Suppressor macrophage treated with lipopolysaccharide for 4 hours (primary cell): ENCODE measurements at regions not wholly inside any gene's neighbourhood (a gene's known extent, or its start where the extent isn't known, plus 50 kb on each side); places are given as distances from the start of the nearest gene placed in this dataset.
"Not testable (repeated sequence)": the region's sequence is repeated elsewhere in the genome, so short reads cannot be mapped to it uniquely, and the experiment has no call there.

Source experiments
- DNase-seq: peaks from one replicate; pipeline ENCODE4 v3.0.0-alpha.2; 2020

DNA sequence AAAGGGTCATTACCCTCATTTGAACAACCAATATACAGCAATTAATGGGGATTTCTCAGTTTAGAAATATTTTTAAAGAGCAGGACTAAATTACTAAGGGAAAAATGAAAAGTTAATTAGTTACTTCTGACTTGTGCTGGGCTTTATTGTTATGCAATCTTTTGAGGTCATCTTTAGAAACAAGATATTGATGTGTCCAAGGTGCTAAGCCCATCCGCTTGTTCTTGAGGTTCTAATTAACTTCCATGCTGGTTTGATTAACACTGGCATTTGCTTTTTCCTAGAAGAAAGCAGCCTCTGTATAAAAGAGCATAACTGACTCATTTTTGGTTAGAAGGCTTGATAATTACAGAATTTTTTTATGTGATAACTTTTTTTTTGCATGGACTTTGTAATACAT is 256.5 kb upstream of the AGTR1 start:
- DNase-seq = no peak

DNA sequence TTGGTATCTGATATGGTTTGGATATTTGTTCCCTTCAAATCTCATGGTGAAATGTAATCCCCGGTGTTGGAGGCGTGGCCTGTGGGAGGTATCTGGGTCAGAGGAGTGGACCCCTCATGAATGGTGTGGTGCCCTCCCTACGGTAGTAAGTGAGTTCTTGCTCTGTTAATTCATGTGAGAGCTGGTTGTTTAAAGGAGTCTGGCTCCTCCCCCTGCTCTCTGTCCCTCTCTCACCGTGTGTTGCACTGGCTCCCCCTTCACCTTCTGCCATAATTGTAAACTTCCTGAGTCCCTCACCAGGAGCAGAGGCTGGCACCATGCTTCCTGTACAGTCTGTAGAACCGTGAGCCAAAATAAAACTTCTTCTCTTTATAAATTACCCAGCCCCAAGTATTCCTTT is 246.9 kb upstream of the AGTR1 start:
- DNase-seq = no peak

DNA sequence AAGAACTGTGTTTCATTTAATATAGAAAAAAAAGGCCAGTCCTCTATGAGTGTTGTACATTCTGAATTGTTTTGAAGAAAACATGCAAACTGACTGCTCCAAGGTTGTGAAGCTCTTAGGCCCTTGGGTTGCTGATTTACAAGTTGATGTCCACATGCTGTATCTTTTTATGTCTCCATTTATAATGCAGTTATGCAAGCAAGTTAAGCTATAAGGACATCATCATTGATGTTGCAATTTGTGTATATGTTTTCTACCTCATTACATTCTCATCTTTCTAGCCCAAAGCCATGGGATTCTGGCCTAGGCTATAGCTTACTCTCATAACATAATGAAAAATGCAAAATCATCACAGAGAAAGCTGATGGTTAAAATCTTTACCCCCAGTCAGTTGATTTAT is 245.7 kb upstream of the AGTR1 start:
- DNase-seq = no peak

DNA sequence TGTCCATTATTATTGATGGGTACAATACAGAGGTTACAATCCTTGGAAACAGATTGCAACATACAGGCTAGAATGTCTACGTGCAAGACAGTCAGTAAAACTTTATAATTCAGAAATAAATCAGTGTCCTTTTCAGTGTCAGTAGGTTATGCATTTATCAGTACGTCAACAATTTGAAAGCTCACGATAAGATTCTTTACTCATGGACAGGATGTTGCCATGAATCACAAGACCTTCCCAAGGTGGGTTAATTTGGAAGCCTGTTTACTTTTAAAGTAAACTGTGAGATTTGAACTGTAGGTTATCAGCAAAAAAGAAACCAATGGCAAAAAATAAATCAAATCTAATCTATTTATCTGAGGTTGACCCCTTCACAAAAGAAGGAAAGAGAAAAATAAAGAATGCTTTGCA is 243.9 kb upstream of the AGTR1 start:
- no peak for DNase-seq

DNA sequence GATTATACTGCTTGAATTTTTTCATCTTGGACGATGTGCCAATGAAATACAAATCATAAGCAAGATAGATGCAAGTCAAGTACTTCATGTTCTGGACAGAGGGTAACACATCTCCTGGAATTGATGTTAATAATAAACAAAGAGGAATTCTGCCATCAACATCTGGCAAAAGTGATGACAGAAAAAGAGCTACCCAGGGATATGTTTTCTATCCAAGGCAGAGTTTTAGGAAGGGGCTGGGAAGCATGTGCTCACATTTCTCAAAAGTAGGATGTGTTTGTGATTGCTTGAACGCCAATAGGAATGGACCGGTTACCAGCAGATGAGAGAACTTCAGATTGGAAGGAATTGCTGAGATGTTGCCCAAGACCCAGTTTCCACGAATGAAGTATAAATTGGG is 242.6 kb upstream of the AGTR1 start:
- DNase-seq = no peak

DNA sequence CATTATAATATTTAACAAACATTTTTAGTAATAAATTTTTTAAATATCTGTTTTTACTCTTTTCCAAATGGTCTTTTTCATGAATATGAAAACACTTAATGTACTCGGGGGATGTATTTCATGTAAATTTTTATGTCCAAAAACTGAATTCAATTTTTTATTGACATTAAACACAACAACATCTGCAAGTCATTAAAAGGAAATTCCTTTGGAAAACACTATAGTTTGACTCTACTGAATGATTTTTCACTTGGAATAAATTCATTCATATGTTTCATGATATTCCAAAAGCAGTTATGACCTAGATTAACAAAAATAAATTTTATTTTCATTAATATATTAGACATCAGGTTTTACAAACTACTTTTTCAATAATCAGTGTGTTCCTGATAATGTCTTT is 239.8 kb upstream of the AGTR1 start:
- DNase-seq = no peak

DNA sequence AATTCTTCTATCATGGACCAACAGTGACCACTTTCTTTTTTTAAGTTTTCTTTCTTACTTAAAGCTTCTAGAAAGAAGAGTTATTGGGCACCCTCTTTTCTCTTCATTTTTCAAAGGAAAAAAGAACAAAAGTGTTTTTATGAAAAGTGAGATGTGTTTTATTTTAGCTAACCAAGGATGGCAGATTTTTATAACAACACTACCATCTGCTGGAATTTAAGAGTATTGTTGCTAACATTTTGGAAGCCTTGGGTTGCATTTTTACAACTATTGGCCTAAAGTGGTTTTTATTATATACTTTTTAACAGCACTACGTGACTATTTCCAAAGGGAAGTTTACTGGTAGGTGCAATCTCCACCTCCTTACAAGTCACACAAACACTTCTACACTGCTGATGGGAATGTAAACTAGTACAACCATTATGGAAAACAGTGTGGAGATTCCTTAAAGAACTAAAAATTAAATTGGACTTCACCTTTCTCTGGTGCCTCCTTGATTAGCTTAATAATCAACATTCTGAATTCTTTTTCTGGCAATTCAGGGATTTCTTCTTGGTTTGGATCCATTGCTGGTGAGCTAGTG is 237.7 kb upstream of the AGTR1 start:
- DNase-seq = peak; percentile 14

DNA sequence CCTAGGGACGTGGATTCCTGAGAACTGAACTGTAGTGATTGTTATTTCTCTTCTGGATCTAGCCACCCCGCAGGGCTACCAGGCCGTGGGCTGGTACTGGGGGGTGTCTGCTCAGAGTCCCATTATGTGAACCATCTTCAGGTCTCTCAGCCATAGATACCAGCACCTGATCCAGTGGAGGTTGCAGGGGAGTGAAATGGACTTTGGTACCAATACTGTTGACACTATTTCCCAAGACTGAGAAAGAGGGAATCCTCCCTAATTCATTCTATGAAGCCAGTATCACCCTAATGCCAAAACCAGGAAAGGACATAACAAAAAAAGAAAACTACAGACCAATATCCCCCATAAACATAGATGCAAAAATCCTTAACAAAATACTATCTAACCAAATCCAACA is 237.0 kb upstream of the AGTR1 start:
- DNase-seq = no peak

DNA sequence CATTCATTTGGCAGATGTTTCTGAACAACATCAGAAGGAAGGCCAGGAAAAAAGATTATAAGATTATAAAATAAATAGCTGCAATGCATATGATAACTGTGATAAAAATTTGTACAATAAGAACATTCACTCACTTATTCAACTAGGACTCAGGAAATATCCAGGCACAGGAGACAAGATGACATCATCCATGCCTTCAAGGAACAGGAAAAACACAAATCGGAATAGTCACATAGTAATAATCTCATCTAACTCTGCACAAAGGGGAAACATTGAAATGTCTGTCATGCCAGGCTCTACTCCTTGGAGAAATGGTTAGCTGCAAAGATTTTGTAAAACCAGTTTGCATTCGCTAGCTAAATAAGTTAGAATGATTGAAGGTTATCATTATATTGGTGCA is 233.5 kb upstream of the AGTR1 start:
- no peak for DNase-seq

DNA sequence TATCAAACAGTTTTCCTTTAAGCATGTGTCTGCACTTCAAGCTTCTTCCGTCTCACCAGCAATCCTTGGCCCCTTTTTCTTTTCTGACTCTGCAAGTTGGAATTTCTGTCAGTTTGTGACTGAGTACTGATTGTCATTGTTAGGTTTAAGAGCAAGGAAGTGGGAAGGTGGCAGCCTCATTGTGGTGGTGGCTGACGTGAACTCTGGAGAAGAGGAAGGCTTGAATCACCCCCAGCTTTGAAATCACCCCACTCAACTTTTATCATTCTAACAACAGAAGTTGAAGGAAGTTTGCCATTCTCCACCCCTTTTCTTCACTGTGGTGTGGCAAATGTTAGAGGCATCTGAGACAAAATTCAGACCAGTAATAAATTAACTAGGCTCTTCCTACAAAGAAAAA is 231.6 kb upstream of the AGTR1 start:
- peak; percentile 18 for DNase-seq

DNA sequence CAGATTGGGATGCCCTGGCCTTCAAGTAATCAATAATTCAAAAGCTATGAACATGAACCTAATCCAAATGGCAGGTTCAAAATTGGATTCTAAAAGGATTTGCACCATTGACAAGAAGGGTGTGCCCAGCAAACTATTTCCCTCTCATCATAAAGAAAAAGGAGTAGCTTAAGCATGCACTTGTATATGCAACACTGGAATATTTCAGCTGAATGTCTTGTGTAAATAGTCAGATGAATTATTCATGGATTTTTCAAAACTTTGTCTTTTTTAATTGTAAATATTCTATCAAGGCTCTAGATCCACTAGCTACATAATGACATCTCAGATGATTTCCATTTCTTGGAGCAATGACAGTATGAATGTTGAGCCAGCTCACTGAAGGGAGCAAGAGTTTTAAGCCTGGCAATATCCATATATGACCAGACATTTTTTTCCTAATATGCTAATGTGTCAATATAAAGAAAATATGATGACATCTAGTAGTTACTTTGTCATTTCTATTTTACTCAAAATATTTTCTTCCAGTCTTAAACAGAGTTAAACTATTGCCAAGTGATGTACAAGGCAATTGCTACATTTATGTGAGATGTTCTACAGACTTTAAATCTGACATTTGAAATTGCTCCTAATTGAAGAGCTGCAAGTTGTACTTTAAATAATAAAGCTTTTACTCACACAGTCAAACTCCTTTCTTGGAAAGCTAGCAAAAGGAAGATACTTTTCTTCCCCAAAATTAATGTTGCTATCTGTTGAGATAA is 230.5 kb upstream of the AGTR1 start:
- no peak for DNase-seq

DNA sequence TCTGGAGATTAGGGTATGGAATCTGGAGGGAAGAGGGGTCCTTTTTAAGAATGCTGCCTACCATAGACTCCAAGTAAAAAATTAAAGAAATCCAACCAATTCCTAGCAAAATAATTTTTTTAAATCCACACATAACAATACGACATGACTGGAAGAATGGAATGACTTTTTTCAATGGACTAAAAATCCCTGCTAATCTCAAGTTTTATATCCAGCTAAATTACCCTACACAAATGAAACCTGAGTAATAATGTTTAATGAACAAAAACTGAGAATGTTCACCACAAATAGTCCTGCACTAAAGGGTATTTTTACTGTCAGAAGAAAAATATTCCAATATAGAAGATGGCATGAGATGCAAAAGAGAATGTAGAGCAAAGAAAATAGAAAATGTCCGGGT is 220.3 kb upstream of the AGTR1 start:
- no peak for DNase-seq

DNA sequence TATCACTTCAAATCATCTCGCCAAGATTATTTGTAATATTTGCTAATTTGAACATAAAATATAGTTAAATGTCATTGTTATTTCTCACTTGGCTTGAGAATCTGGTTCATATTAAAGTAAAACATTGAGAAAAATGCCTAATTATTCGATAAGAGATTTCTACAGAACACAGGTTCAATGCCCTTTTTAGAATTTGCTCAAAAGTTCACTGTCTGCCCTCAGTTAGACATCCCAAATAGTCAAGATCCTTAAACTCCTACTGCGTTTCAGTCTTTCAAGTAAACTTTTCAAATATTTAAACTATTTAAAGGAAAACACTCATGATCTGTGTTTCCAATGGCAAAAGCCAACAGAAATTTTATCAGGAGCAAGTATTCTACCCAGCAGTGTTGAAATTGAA is 204.1 kb upstream of the AGTR1 start:
- no peak for DNase-seq

DNA sequence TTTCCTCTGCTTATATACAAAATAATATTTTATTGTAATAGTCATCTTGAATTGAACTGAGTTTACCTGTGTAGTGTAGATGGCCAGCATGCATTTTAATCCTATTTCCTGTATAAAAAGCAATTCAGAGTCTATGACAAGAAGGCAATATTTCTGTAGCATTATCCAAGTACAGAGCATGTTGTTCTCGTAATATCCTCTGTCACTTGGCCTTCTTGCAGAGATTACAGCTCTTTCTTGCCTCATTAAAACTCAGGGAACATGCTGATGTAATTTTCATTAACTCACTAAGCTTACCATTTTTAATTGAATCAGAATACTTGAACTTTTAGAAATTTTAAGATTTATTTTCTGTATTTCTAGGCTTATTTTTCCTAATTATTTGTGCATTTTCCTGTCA is 203.3 kb upstream of the AGTR1 start:
- no peak for DNase-seq

DNA sequence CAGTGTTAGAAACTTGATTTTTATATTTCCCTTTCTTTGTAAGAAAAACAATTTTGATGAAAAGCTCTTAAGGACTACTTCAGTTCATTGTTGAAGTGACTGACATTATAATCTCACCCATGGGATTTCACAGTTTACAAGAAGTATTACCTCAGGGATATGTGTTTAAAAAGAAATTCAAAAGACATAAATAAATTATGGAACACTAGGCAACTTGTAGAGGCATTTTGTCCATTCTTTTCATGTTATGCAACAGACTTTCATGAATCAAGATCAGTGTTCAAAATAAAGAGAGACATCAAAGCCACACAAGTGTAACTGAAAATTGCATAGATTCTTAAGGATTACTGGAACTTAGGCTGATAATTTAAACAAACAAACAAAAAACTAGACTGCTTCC is 196.8 kb upstream of the AGTR1 start:
- DNase-seq = no peak

DNA sequence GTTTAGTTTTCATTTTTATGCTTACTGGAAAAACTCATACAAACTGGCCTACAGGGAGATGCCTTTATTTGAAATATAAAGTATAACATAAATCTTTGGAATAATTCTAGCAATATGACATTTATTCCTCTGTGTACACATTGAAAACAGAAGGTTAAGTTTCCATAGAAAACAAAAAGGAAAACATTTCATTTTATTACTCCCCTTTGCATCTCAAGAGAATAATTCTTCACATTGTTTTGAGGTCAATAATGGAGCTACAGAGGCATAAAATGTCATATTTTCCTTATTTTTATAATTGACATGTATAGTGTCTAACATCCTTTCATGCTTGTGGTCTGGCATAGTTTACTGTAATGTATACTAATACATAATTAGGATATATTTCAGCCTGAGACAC is 187.6 kb upstream of the AGTR1 start:
- DNase-seq = no peak

DNA sequence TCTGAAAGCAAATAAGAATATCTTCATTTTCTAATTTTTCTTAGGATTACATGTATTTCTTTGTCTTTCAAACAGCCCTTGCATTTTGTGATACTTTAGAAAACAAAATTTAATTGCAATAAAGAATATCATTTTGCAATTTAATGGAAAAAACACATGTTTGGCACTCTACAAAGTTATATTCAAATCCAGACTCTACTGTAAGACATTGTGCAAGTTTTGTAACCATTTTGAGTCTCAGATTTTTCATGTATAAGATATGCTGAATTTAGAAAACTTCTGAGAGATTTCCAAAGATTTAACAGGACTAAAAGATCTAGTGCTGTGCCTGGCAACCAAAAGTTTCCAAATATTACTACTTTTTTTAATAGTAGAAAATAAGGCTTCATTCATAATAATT is 187.1 kb upstream of the AGTR1 start:
- no peak for DNase-seq

DNA sequence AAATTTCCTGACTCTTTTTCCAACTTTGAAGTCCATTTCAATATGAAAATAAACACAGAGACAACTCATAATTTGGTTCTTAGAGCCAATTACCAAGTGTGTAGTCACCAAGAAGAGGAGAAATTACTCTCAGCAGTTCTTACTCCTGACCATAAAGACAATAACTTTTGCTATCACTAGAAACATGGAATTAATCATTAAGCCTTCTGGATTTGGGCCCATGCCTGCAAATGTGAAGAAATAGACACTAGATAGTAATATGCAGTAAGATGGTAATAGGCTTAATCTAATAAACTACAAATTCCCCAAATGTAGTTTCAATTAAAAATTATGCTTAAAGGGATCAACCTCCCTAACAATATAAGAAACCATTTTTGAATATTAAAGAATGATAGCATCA is 185.1 kb upstream of the AGTR1 start:
- DNase-seq = no peak

DNA sequence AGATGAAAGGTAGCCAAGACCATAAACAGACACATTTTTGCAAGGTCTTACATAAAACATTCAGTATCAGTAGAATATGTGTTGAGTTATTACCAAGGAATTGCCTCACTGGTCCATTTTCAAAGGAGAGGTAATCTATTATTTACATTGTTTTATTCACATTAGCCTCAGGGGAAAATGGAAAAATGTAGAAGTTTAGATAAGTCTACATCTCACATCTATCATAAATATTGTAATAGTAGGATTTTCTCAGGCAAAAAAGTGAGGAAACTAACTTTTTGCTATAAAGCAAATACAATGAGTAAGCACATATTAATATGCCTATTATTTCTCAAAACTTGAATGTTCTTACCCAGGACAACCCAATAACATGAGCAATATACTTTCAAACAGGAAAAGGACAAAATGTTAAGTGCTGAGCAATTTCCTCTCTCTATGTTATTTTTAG is 184.6 kb upstream of the AGTR1 start:
- DNase-seq = no peak

DNA sequence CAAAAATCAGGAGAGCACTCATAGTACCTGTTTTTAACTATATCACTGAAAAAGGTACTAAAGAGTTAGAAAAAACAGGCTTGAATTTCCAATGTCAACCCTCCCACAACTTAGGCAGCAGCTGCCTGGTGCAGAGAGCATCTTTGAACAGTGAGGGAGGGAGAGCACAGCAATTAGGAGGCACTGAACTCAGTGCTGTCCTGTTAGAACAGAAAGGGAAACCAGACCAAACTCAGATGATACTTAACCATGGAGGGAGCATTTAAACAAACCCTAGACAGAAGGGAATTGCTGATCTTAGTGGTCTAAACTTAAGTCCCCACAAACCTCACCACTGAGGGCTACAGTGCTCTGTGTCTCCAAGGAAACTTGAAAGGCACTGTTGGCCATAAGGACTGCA is 179.2 kb upstream of the AGTR1 start:
- no peak for DNase-seq

DNA sequence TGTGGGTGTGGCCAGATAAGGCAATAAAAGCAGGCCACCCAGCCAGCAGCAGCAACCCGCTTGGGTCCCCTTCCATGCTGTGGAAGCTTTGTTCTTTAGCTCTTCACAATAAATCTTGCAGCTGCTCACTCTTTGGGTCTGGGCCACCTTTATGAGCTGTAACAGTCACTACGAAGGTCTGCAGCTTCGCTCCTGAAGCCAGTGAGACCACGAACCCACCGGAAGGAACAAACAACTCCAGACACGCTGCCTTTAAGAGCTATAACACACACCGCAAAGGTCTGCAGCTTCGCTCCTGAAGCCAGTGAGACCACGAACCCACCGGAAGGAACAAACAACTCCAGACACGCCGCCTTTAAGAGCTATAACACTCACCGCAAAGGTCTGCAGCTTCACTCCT is 172.1 kb upstream of the AGTR1 start:
- not testable (repeated sequence) for DNase-seq

DNA sequence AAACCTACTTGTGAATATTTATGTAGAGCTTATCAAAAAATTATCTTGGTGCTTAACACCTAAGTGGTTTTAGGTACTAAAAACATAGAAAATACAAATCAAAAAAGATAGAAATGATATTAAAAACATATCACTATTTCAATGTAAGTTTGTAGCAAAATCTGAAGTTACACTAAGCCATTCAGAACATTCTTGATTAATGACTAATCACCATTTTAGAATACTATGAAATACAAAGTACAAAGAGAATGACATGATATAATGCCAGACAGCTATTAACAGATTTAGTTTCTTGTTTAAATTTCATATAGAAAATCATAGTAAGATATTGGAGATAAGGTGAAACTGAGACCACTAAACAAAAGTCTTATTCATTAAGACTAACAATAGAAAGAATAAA is 169.7 kb upstream of the AGTR1 start:
- DNase-seq = no peak

DNA sequence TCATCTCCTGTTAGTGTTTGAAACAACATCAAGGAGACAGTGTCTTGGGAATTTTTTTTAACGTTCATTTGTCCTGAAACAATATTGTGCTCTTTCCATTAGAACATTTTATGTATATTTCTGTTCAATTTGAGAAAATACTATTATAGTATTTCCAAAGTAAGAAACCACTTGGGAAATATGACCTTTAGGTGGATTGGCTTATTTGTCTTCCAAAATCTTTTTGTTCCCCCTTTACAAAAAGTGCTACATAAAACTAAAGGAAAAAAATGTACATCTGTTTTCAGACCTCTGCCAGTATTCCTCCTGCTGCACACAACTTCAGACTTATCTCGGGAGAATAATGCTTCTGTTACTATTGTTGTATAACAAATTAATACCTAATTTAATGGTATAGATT is 165.9 kb upstream of the AGTR1 start:
- DNase-seq = no peak

DNA sequence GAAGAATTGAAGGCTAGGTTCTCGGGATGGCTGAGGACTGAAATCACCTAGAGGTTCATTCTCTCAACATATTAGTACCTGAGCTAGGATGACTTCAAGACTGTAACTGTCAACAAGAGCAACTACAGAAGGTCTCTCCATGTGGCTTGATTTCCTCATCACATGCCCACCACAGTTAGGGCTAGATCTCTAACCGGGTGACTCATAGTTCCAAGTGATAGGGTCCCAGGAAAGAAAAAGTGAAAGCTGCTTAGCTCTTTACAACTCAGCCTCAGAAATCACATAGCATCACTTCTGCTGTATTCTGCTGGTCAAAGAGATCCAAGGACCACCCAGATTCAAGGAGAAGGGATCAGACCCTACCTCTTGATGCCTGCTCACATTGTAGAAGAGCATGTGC is 165.4 kb upstream of the AGTR1 start:
- no peak for DNase-seq

DNA sequence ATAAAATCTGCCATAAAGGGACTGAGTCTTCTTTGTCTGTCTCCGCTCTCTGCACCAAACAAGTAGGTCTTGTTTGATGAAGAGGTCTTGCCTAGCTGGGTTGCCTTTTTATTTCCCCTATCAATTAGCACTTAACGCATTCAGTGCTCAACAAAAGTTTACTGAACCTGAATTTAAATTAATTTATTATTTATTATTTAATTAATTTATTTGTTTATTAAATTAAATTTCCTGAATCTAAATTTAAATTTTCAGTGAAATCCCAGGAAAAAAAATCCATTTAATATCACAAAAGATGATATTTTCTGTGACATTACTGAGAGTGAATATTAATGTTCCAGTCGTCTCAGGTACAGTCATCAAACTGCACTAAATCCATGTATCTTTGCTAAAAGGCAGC is 164.9 kb upstream of the AGTR1 start:
- no peak for DNase-seq
